ENCODE measurements at regions not wholly inside any gene's neighbourhood (a gene's known extent, or its start where the extent isn't known, plus 50 kb on each side); places are given as distances from the start of the nearest gene placed in this dataset.
"Not testable (repeated sequence)": the region's sequence is repeated elsewhere in the genome, so short reads cannot be mapped to it uniquely, and the experiment has no call there.

GRCh38 chr16:15273964-15274363 lies 104.1 kb downstream of the NPIPA5 start:
- not testable (repeated sequence) for TF ChIP-seq CTCF, POLR2A, POLR2AphosphoS5 (IDR thresholded peaks at IDR 0.05)
